ENCODE measurements at regions not wholly inside any gene's neighbourhood (a gene's known extent, or its start where the extent isn't known, plus 50 kb on each side); places are given as distances from the start of the nearest gene placed in this dataset.

GRCh38 chr6:23031986-23032385, 462.6 kb downstream of the HDGFL1 start:
- TF ChIP-seq CTCF (IDR thresholded peaks at IDR 0.05), result no peak
- no peak for TF ChIP-seq EHF (CRISPR knock-in tag; IDR thresholded peaks at IDR 0.05)
- TF ChIP-seq HOXA7 (CRISPR knock-in tag; IDR thresholded peaks at IDR 0.05), result no peak
- TF ChIP-seq JUNB (IDR thresholded peaks at IDR 0.05), result no peak
- TF ChIP-seq EP300 (IDR thresholded peaks at IDR 0.05), result no peak
- no peak for TF ChIP-seq GATA3 (IDR thresholded peaks at IDR 0.05; ENCODE audit: borderline replicate concordance)

Measured in A549 (cell line).